Mononuclear cell (primary cell): ENCODE measurements at regions not wholly inside any gene's neighbourhood (a gene's known extent, or its start where the extent isn't known, plus 50 kb on each side); places are given as distances from the start of the nearest gene placed in this dataset.

Experiments
- H3K27me3 ChIP-seq: 2 replicates; pipeline ENCODE4 v1.6.0; 2011; ENCODE audit warnings: low read length, control low read depth; ENCODE audit not compliant: insufficient read depth
- H3K4me1 ChIP-seq: 2 replicates; pipeline ENCODE4 v1.5.1; 2011; ENCODE audit warnings: mild to moderate bottlenecking, low read length, control low read depth; ENCODE audit not compliant: insufficient read depth
- H3K4me3 ChIP-seq: 2 replicates; pipeline ENCODE4 v1.5.1; 2011; ENCODE audit warnings: mild to moderate bottlenecking, low read length, moderate library complexity
- H3K9me3 ChIP-seq: 2 replicates; pipeline ENCODE4 v1.5.1; 2011; ENCODE audit warnings: low read depth, mild to moderate bottlenecking, control low read depth, low read length

GRCh38 chr18:71027531-71027930, 738.7 kb downstream of the SOCS6 start:
- Histone ChIP-seq H3K4me1 (no peaks in the 10 kb centered on the region), H3K9me3 (no peaks in the 10 kb centered on the region), H3K27me3 (no peaks in the 10 kb centered on the region), H3K4me3 (no peak overlapping the region)

- no peaks in the 10 kb centered on the region for H3K9me3 ChIP-seq
Observed at GRCh38 chr18:71025505-71026225, 736.8 kb downstream of the SOCS6 start.

GRCh38 chr18:71022389-71022788, 733.5 kb downstream of the SOCS6 start:
- Histone ChIP-seq H3K9me3 (no peaks in the 10 kb centered on the region), H3K4me3 (no peak overlapping the region), H3K4me1 (no peaks in the 10 kb centered on the region), H3K27me3 (no peaks in the 10 kb centered on the region)

More at GRCh38 chr18:71025505-71026225, 736.8 kb downstream of the SOCS6 start:
- Histone ChIP-seq H3K27me3 (no peaks in the 10 kb centered on the region), H3K4me1 (no peaks in the 10 kb centered on the region), H3K4me3 (no peak overlapping the region)

- H3K4me3 ChIP-seq: no peak overlapping the region
- no peaks in the 10 kb centered on the region for H3K27me3 ChIP-seq
- H3K9me3 ChIP-seq: peaks cover 4% of the 10 kb centered on the region
- no peaks in the 10 kb centered on the region for H3K4me1 ChIP-seq
Observed at GRCh38 chr18:71021030-71021362, 732.2 kb downstream of the SOCS6 start.

- Histone ChIP-seq H3K4me3 (no peak overlapping the region), H3K27me3 (no peaks in the 10 kb centered on the region), H3K9me3 (peaks cover 4% of the 10 kb centered on the region), H3K4me1 (no peaks in the 10 kb centered on the region)
Observed at GRCh38 chr18:71020342-71021029, 731.6 kb downstream of the SOCS6 start.

GRCh38 chr18:71018816-71019215, 730.0 kb downstream of the SOCS6 start:
- Histone ChIP-seq H3K4me1 (no peaks in the 10 kb centered on the region), H3K9me3 (peaks cover 4% of the 10 kb centered on the region), H3K27me3 (no peaks in the 10 kb centered on the region), H3K4me3 (no peak overlapping the region)

- Histone ChIP-seq H3K4me1 (no peaks in the 10 kb centered on the region), H3K4me3 (no peak overlapping the region), H3K27me3 (no peaks in the 10 kb centered on the region), H3K9me3 (peaks cover 4% of the 10 kb centered on the region)
Observed at GRCh38 chr18:71012789-71013188, 723.9 kb downstream of the SOCS6 start.

GRCh38 chr18:71011389-71011788, 722.5 kb downstream of the SOCS6 start:
- Histone ChIP-seq H3K9me3 (no peaks in the 10 kb centered on the region), H3K4me3 (no peak overlapping the region), H3K4me1 (no peaks in the 10 kb centered on the region), H3K27me3 (no peaks in the 10 kb centered on the region)

- Histone ChIP-seq H3K27me3 (no peaks in the 10 kb centered on the region), H3K9me3 (no peaks in the 10 kb centered on the region), H3K4me3 (no peak overlapping the region), H3K4me1 (no peaks in the 10 kb centered on the region)
Observed at GRCh38 chr18:71008257-71008656, 719.4 kb downstream of the SOCS6 start.

GRCh38 chr18:71001597-71001996, 712.8 kb downstream of the SOCS6 start:
- Histone ChIP-seq H3K27me3 (no peaks in the 10 kb centered on the region), H3K4me1 (no peaks in the 10 kb centered on the region), H3K4me3 (no peak overlapping the region), H3K9me3 (no peaks in the 10 kb centered on the region)

- Histone ChIP-seq H3K9me3 (no peaks in the 10 kb centered on the region), H3K27me3 (no peaks in the 10 kb centered on the region)
Observed at GRCh38 chr18:70998490-70998889, 709.6 kb downstream of the SOCS6 start.

GRCh38 chr18:70994116-70994515, 705.3 kb downstream of the SOCS6 start:
- H3K27me3 ChIP-seq: no peaks in the 10 kb centered on the region
- no peaks in the 10 kb centered on the region for H3K9me3 ChIP-seq
- H3K4me3 ChIP-seq: no peak overlapping the region
- no peaks in the 10 kb centered on the region for H3K4me1 ChIP-seq

More at GRCh38 chr18:70998490-70998889, 709.6 kb downstream of the SOCS6 start:
- no peaks in the 10 kb centered on the region for H3K4me1 ChIP-seq
- H3K4me3 ChIP-seq: no peak overlapping the region

GRCh38 chr18:70991577-70991976, 702.7 kb downstream of the SOCS6 start:
- Histone ChIP-seq H3K4me3 (no peak overlapping the region), H3K9me3 (no peaks in the 10 kb centered on the region), H3K27me3 (no peaks in the 10 kb centered on the region), H3K4me1 (no peaks in the 10 kb centered on the region)

- Histone ChIP-seq H3K27me3 (no peaks in the 10 kb centered on the region), H3K9me3 (no peaks in the 10 kb centered on the region), H3K4me3 (no peak overlapping the region), H3K4me1 (no peaks in the 10 kb centered on the region)
Observed at GRCh38 chr18:70985948-70986347, 697.1 kb downstream of the SOCS6 start.

- H3K27me3 ChIP-seq: no peaks in the 10 kb centered on the region
- H3K4me1 ChIP-seq: no peaks in the 10 kb centered on the region
Observed at GRCh38 chr18:70982292-70982691, 693.4 kb downstream of the SOCS6 start.

More at GRCh38 chr18:70982292-70982691, 693.4 kb downstream of the SOCS6 start:
- H3K4me3 ChIP-seq: no peak overlapping the region
- H3K9me3 ChIP-seq: no peaks in the 10 kb centered on the region
